ENCODE measurements at regions not wholly inside any gene's neighbourhood (a gene's known extent, or its start where the extent isn't known, plus 50 kb on each side); places are given as distances from the start of the nearest gene placed in this dataset.

GRCh38 chr5:118379470-118379869, 608.9 kb downstream of the DTWD2 start:
- Mint-ChIP-seq H3K9me3 (peaks cover 14% of the 10 kb centered on the region), H3K4me3 (no peak overlapping the region), H3K27me3 (ENCODE audit: insufficient read depth, low read depth) (peaks cover 4% of the 10 kb centered on the region), H3K27ac (no peak overlapping the region), H3K4me1 (no peaks in the 10 kb centered on the region), H3K36me3 (no peaks in the 10 kb centered on the region)
- Histone ChIP-seq H3K9me3 (ENCODE audit: low read depth) (peaks cover 3% of the 10 kb centered on the region), H2AFZ (replicated peaks) (no peak overlapping the region), H3K4me2 (no peak overlapping the region), H4K20me1 (ENCODE audit: low read depth) (no peaks in the 10 kb centered on the region), H3K36me3 (no peaks in the 10 kb centered on the region), H3K27ac (no peak overlapping the region), H3K79me2 (ENCODE audit: low read depth) (no peaks in the 10 kb centered on the region), H3F3A (ENCODE audit: low read depth) (no peaks in the 10 kb centered on the region), H3K9ac (no peak overlapping the region), H3K4me1 (no peaks in the 10 kb centered on the region), H3K27me3 (no peaks in the 10 kb centered on the region), H3K4me3 (no peak overlapping the region)
- TF ChIP-seq EZH2phosphoT487 (IDR thresholded peaks at IDR 0.05) (no peak), EZH2 (IDR thresholded peaks at IDR 0.05) (no peak)
- TF ChIP-seq, protein P1, sequence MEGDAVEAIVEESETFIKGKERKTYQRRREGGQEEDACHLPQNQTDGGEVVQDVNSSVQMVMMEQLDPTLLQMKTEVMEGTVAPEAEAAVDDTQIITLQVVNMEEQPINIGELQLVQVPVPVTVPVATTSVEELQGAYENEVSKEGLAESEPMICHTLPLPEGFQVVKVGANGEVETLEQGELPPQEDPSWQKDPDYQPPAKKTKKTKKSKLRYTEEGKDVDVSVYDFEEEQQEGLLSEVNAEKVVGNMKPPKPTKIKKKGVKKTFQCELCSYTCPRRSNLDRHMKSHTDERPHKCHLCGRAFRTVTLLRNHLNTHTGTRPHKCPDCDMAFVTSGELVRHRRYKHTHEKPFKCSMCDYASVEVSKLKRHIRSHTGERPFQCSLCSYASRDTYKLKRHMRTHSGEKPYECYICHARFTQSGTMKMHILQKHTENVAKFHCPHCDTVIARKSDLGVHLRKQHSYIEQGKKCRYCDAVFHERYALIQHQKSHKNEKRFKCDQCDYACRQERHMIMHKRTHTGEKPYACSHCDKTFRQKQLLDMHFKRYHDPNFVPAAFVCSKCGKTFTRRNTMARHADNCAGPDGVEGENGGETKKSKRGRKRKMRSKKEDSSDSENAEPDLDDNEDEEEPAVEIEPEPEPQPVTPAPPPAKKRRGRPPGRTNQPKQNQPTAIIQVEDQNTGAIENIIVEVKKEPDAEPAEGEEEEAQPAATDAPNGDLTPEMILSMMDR (IDR thresholded peaks at IDR 0.05): no peak
- no peak for DNase-seq (ENCODE audit: low spot score)

DNA sequence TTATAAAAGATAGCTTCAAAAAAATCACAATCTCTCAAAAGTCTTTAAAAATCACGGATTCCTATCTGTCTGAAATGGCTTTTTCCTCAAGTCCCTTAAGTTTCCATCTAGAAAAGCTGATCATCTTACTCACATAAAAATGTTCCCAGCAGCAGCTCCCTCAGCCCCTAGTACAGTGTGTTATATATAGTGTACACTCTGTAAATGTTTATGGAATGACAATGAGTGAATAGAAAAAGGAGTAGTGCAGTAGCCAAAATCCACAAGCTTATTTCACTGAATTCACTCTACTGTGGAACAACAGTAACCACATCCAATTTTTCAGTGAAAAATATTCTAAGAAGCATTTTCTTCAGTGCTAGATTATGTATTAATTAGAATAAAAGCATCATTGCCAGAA, 609.4 kb downstream of the DTWD2 start:
- H3K27me3 ChIP-seq: no peaks in the 10 kb centered on the region
- no peak overlapping the region for H2AFZ ChIP-seq (replicated peaks)
- H3K36me3 ChIP-seq: no peaks in the 10 kb centered on the region
- peaks cover 11% of the 10 kb centered on the region for H3K9me3 Mint-ChIP-seq
- H3F3A ChIP-seq (ENCODE audit: low read depth): no peaks in the 10 kb centered on the region
- TF ChIP-seq EZH2phosphoT487 (IDR thresholded peaks at IDR 0.05): no peak
- TF ChIP-seq, protein P1 (IDR thresholded peaks at IDR 0.05): no peak
- no peak overlapping the region for H3K27ac Mint-ChIP-seq
- no peaks in the 10 kb centered on the region for H3K36me3 Mint-ChIP-seq
- H3K4me2 ChIP-seq: no peak overlapping the region
- H3K4me1 Mint-ChIP-seq: no peaks in the 10 kb centered on the region
- DNase-seq (ENCODE audit: low spot score): no peak
- H3K9ac ChIP-seq: no peak overlapping the region
- H3K4me3 ChIP-seq: no peak overlapping the region
- no peaks in the 10 kb centered on the region for H3K4me1 ChIP-seq
- H3K79me2 ChIP-seq (ENCODE audit: low read depth): no peaks in the 10 kb centered on the region
- H3K27ac ChIP-seq: no peak overlapping the region
- H3K27me3 Mint-ChIP-seq (ENCODE audit: insufficient read depth, low read depth): peaks cover 4% of the 10 kb centered on the region
- H3K4me3 Mint-ChIP-seq: no peak overlapping the region
- H3K9me3 ChIP-seq (ENCODE audit: low read depth): peaks cover 3% of the 10 kb centered on the region
- no peaks in the 10 kb centered on the region for H4K20me1 ChIP-seq (ENCODE audit: low read depth)

- Mint-ChIP-seq H3K27me3 (ENCODE audit: insufficient read depth, low read depth) (peaks cover 4% of the 10 kb centered on the region), H3K36me3 (no peaks in the 10 kb centered on the region), H3K4me3 (no peak overlapping the region), H3K4me1 (no peaks in the 10 kb centered on the region), H3K27ac (no peak overlapping the region), H3K9me3 (peaks cover 5% of the 10 kb centered on the region)
- no peak overlapping the region for H3K9ac ChIP-seq
- no peak for DNase-seq (ENCODE audit: low spot score)
- no peaks in the 10 kb centered on the region for H3K79me2 ChIP-seq (ENCODE audit: low read depth)
- H3F3A ChIP-seq (ENCODE audit: low read depth): no peaks in the 10 kb centered on the region
- no peak overlapping the region for H3K4me3 ChIP-seq
- H3K27ac ChIP-seq: no peak overlapping the region
- no peaks in the 10 kb centered on the region for H4K20me1 ChIP-seq (ENCODE audit: low read depth)
- no peaks in the 10 kb centered on the region for H3K36me3 ChIP-seq
- no peak for TF ChIP-seq EZH2phosphoT487 (IDR thresholded peaks at IDR 0.05)
- TF ChIP-seq, protein P1 (IDR thresholded peaks at IDR 0.05): no peak
- no peak for TF ChIP-seq EZH2 (IDR thresholded peaks at IDR 0.05)
- no peaks in the 10 kb centered on the region for H3K4me1 ChIP-seq
- no peak overlapping the region for H2AFZ ChIP-seq (replicated peaks)
- H3K4me2 ChIP-seq: no peak overlapping the region
- no peaks in the 10 kb centered on the region for H3K9me3 ChIP-seq (ENCODE audit: low read depth)
- no peaks in the 10 kb centered on the region for H3K27me3 ChIP-seq
Measured at GRCh38 chr5:118377420-118377819, 610.9 kb downstream of the DTWD2 start.

Measured in neural progenitor cell (in vitro differentiated cells).